HepG2 (cell line): ENCODE measurements at regions not wholly inside any gene's neighbourhood (a gene's known extent, or its start where the extent isn't known, plus 50 kb on each side); places are given as distances from the start of the nearest gene placed in this dataset.

Experiments
- SMARCE1 ChIP-seq: fragments of 450-650 bp; IDR thresholded peaks from 2 replicates; pipeline ENCODE4 v1.6.1; 2017; ENCODE audit warnings: borderline replicate concordance
- ZHX2 ChIP-seq, 2 experiments: sonication (generic) in 1 of 2; formaldehyde crosslinking in 1 of 2; IDR thresholded peaks; 2 replicates each; pipeline versions ENCODE4 v1.6.1 to v1.9.0; 2014 to 2022; ENCODE audit warnings: antibody characterized with exemption in 1 of 2, borderline replicate concordance in 1 of 2, inconsistent platforms in 1 of 2, low read depth in 1 of 2, missing genetic modification reagents in 1 of 2
- ZNF350 ChIP-seq: sonication (generic); formaldehyde crosslinking; IDR thresholded peaks from 2 replicates; pipeline ENCODE4 v1.4.0; 2020; ENCODE audit warnings: mild to moderate bottlenecking, low read depth, missing genetic modification reagents, borderline replicate concordance
- ZNF615 ChIP-seq: sonication (generic); formaldehyde crosslinking; IDR thresholded peaks from 2 replicates; pipeline ENCODE4 v1.5.0; 2020; ENCODE audit warnings: mild to moderate bottlenecking, missing genetic modification reagents, borderline replicate concordance
- TF ChIP-seq, protein P1 (sequence below): sonication (generic); formaldehyde crosslinking; IDR thresholded peaks from 2 replicates; pipeline ENCODE4 v1.4.0; 2020; ENCODE audit warnings: low read depth, missing genetic modification reagents

DNA sequence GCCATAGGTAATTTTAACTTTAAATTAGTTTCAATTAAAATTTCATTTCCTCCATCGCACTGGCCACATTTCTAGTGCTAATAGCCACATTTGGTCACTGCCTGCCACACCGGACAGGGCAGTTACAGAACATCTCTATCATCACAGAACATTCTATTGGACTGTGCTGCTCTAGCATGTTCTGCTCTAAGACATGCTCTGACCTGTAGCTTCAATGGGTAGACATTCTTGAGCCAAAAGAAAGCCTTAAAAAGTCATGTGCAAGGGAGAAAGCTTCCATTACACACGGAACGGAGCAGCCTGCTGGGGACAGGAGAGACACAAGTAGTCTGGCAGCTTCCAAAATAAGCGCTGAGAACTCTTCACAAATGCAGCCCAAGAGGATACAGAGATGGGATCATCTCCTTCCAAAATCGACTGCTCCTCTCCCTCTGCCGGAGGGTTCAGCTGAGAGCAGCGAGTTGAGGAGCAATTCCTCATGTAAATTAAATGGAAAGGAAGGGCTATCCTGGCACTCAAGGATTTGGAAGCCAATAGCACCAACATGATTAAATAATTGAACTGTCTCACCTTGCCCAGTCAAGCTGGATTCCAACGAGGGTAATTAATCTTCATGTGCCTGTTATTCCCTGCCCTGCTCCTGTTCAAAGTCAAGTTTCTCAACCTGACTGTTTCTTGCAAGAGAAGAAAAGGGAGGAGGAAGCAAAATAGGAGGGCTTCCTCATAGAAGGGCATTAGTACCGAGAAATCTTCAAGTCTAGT, 336.4 kb upstream of the NOCT start (continued):
- TF ChIP-seq ZHX2 (IDR thresholded peaks at IDR 0.05; ENCODE audit: low read depth) (no peak), ZHX2 (CRISPR knock-in tag; IDR thresholded peaks at IDR 0.05; ENCODE audit: borderline replicate concordance) (no peak), SMARCE1 (no peak), ZNF615 (CRISPR knock-in tag) (no peak), ZNF350 (no peak)
- TF ChIP-seq, protein P1, sequence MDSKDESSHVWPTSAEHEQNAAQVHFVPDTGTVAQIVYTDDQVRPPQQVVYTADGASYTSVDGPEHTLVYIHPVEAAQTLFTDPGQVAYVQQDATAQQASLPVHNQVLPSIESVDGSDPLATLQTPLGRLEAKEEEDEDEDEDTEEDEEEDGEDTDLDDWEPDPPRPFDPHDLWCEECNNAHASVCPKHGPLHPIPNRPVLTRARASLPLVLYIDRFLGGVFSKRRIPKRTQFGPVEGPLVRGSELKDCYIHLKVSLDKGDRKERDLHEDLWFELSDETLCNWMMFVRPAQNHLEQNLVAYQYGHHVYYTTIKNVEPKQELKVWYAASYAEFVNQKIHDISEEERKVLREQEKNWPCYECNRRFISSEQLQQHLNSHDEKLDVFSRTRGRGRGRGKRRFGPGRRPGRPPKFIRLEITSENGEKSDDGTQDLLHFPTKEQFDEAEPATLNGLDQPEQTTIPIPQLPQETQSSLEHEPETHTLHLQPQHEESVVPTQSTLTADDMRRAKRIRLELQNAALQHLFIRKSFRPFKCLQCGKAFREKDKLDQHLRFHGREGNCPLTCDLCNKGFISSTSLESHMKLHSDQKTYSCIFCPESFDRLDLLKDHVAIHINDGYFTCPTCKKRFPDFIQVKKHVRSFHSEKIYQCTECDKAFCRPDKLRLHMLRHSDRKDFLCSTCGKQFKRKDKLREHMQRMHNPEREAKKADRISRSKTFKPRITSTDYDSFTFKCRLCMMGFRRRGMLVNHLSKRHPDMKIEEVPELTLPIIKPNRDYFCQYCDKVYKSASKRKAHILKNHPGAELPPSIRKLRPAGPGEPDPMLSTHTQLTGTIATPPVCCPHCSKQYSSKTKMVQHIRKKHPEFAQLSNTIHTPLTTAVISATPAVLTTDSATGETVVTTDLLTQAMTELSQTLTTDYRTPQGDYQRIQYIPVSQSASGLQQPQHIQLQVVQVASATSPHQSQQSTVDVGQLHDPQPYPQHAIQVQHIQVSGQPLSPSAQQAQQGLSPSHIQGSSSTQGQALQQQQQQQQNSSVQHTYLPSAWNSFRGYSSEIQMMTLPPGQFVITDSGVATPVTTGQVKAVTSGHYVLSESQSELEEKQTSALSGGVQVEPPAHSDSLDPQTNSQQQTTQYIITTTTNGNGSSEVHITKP, result no peak
- TF ChIP-seq, all 625 proteins: peak for 0
